ENCODE measurements at regions not wholly inside any gene's neighbourhood (a gene's known extent, or its start where the extent isn't known, plus 50 kb on each side); places are given as distances from the start of the nearest gene placed in this dataset.

GRCh38 chr7:116439005-116439404, 60.5 kb upstream of the CAV2 start (continued):
- TF ChIP-seq AFF1 (IDR thresholded peaks at IDR 0.05; ENCODE audit: low read depth in 1 of 2, partially characterized antibody in 2 of 2) (peak in 1 of 2 experiments; percentile 49), ZNF609 (CRISPR knock-in tag; IDR thresholded peaks at IDR 0.05; ENCODE audit: borderline replicate concordance) (no peak), FOSL1 (tag; conservative IDR thresholded peaks at IDR 0.05) (peak; percentile 58), ETV1 (tag; conservative IDR thresholded peaks at IDR 0.05; ENCODE audit: low read depth) (no peak), SFPQ (IDR thresholded peaks at IDR 0.05; ENCODE audit: low read depth, low read length) (no peak), ARID1B (IDR thresholded peaks at IDR 0.05) (peak; percentile 97), CREM (IDR thresholded peaks at IDR 0.05; ENCODE audit: low read depth) (0 out of 2 replicates have a peak, but pooled peaks have one; percentile 17), LARP7 (IDR thresholded peaks at IDR 0.05) (no peak), SAFB (IDR thresholded peaks at IDR 0.05; ENCODE audit: borderline replicate concordance, low read depth, low read length) (no peak), ZNF253 (CRISPR knock-in tag; conservative IDR thresholded peaks at IDR 0.05) (no peak), NFYB (IDR thresholded peaks at IDR 0.05; ENCODE audit: extremely low read depth, insufficient read length) (no peak), NR2C1 (IDR thresholded peaks at IDR 0.05) (no peak), NR2C1 (tag; IDR thresholded peaks at IDR 0.05) (0 out of 2 replicates have a peak, but pooled peaks have one; percentile 24), ZNF232 (CRISPR knock-in tag; IDR thresholded peaks at IDR 0.05) (no peak), PML (IDR thresholded peaks at IDR 0.05; ENCODE audit: low read length) (peak; percentile 94), ZNF384 (IDR thresholded peaks at IDR 0.05; ENCODE audit: low read depth, low read length) (no peak), COPS2 (conservative IDR thresholded peaks at IDR 0.05) (no peak), MYBL2 (IDR thresholded peaks at IDR 0.05; ENCODE audit: low read depth) (0 out of 2 replicates have a peak, but pooled peaks have one; percentile 29), MYBL2 (CRISPR knock-in tag; IDR thresholded peaks at IDR 0.05; ENCODE audit: borderline replicate concordance) (no peak)

All from K562 (cell line).